Caco-2 (cell line): ENCODE measurements at regions not wholly inside any gene's neighbourhood (a gene's known extent, or its start where the extent isn't known, plus 50 kb on each side); places are given as distances from the start of the nearest gene placed in this dataset.

Experiments used
- BruUV-seq: library from RNA; stranded (reverse); fragments of 400-500 nt; replicated peaks from 2 replicates; lab custom pipeline; 2021; lab: Mats Ljungman, UMichigan
- CTCF ChIA-PET: fragments of 300-600 bp; sonication (Branson Sonifier 250); formaldehyde crosslinking; loops from one replicate; lab custom pipeline; 2022; ENCODE audit warnings: antibody characterized with exemption; lab: Charles Lee
- POLR2A ChIA-PET: fragments of 300-600 bp; sonication (Branson Sonifier 250); formaldehyde crosslinking; loops from one replicate; lab custom pipeline; 2022; ENCODE audit warnings: antibody characterized with exemption; lab: Charles Lee
- DNase-seq, 2 experiments: peaks; one replicate each; pipeline versions ENCODE4 v3.0.0 to v3.0.0-alpha.2; 2020 to 2022
- H3K27me3 ChIP-seq: replicated peaks from 2 replicates; pipeline ENCODE4 v1.6.0; 2011; ENCODE audit warnings: low read length; ENCODE audit not compliant: control insufficient read depth, insufficient read depth
- H3K36me3 ChIP-seq: 2 replicates; pipeline ENCODE4 v1.5.1; 2011; ENCODE audit warnings: low read length; ENCODE audit not compliant: control insufficient read depth, insufficient read depth
- H3K4me1 ChIP-seq: fragments of 250-450 bp; sonication (Bioruptor Pico); 2 replicates; pipeline ENCODE4 v1.5.1; 2020; ENCODE audit warnings: mild to moderate bottlenecking
- H3K4me3 ChIP-seq: 2 replicates; pipeline ENCODE4 v1.5.1; 2011; ENCODE audit warnings: low read depth, mild to moderate bottlenecking, control low read depth, low read length
- H3K9me3 ChIP-seq: fragments of 250-450 bp; sonication (Bioruptor Pico); 2 replicates; pipeline ENCODE4 v1.5.1; 2020; ENCODE audit warnings: mild to moderate bottlenecking, moderate library complexity
- H3K27ac Mint-ChIP-seq: one replicate; pipeline ENCODE4 v1.8.0; 2022; ENCODE audit warnings: mixed read lengths; ENCODE audit not compliant: unreplicated experiment
- H3K27me3 Mint-ChIP-seq: one replicate; pipeline ENCODE4 v1.8.0; 2022; ENCODE audit warnings: mixed read lengths; ENCODE audit not compliant: insufficient read depth, unreplicated experiment
- H3K36me3 Mint-ChIP-seq: one replicate; pipeline ENCODE4 v1.8.0; 2022; ENCODE audit warnings: mild to moderate bottlenecking, mixed read lengths; ENCODE audit not compliant: insufficient read depth, unreplicated experiment
- H3K4me1 Mint-ChIP-seq: one replicate; pipeline ENCODE4 v1.8.0; 2022; ENCODE audit warnings: low read depth, mixed read lengths; ENCODE audit not compliant: unreplicated experiment
- H3K4me3 Mint-ChIP-seq: one replicate; pipeline ENCODE4 v1.8.0; 2022; ENCODE audit warnings: mild to moderate bottlenecking, moderate library complexity, mixed read lengths; ENCODE audit not compliant: unreplicated experiment
- H3K9me3 Mint-ChIP-seq: one replicate; pipeline ENCODE4 v1.8.0; 2022; ENCODE audit warnings: mixed read lengths; ENCODE audit not compliant: unreplicated experiment
- CTCF ChIP-seq, 2 experiments: fragments of 200-600 bp in 1 of 2; IDR thresholded peaks; 1 replicate in 1 of 2; 2 replicates in 1 of 2; pipeline versions ENCODE4 v1.5.1 to v1.8.0; 2011 to 2022; ENCODE audit warnings: antibody characterized with exemption in 1 of 2, control low read depth in 1 of 2, inconsistent platforms in 1 of 2, low read depth in 1 of 2, low read length in 1 of 2, mild to moderate bottlenecking in 1 of 2, moderate library complexity in 1 of 2; ENCODE audit not compliant: insufficient read depth in 1 of 2, severe bottlenecking in 1 of 2, unreplicated experiment in 1 of 2
- intact Hi-C: fragments of 100-400 bp; cut with micrococcal nuclease; formaldehyde crosslinking; loops from one replicate; pipeline ENCODE4 v1.10.0; 2022; ENCODE audit not compliant: unreplicated experiment

DNA sequence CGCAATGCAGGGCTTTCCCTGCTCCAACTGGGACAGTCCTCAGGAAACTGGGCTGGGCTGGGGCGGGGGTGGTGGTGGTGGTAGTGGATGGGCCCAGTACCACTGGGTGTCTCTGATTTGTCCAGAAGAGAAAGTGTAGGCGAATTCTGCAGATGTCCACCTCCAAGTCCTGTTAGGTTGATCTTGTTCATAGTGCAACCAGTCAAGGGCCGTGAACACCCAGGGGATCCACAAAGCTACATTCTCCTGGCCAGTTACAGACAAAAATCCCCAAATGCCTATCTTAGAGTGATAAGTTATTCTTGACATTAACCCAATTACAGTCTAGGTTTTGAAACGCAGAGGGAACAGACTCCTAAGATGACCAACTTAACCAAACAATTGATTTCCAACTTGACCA lies 97.5 kb upstream of the SHB start:
- POLR2A ChIA-PET, result no interaction called here
- no peak for DNase-seq
- no peak overlapping the region for H3K4me3 ChIP-seq
- Mint-ChIP-seq H3K4me1 (peaks cover 16% of the 10 kb centered on the region), H3K27ac (no peak overlapping the region), H3K4me3 (no peak overlapping the region), H3K9me3 (peaks cover 33% of the 10 kb centered on the region), H3K36me3 (peaks cover 4% of the 10 kb centered on the region), H3K27me3 (no peaks in the 10 kb centered on the region)
- peaks cover 19% of the 10 kb centered on the region for H3K9me3 ChIP-seq
- H3K27me3 ChIP-seq, result no peaks in the 10 kb centered on the region
- CTCF ChIA-PET, result no interaction called here
- peaks cover 10% of the 10 kb centered on the region; the same call in 1 of the 2 replicates for H3K4me1 ChIP-seq
- no TSS peak for BruUV-seq
- no peak for TF ChIP-seq CTCF (IDR thresholded peaks at IDR 0.05; ENCODE audit: insufficient read depth in 1 of 2, low read depth in 1 of 2, low read length in 1 of 2, severe bottlenecking in 1 of 2, unreplicated experiment in 1 of 2)
- intact Hi-C loops, result loop anchor here (10.0 kb wide), 1 partner anchor 198 kb away; no protein-coding TSS in a partner anchor
- H3K36me3 ChIP-seq, result no peaks in the 10 kb centered on the region

DNA sequence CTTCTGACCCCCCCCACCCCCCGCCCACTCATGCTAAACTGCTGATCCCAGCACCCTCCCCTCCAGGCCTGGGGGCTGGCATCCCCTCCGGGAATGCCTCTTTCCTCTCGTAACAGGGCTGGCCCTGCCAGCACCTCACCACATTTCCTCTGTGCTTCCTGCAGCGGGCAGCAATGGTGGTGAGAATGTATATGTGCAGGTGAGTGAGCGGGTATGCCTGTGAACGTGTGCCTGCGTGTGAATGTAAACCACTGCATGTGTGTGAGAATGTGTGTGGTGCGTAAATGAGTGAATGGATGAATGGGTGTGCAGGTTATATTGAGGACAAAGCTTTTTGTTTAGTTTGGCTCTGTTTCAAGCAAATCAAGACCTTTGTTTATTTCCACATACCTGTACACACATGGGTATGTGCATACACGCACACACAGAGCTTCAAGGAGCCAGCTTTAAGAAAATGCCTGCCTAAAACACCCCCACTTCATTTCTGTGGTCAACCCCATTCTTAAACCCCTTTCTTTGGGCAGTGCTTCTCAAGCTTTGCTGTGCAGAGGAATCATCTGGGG lies 95.7 kb upstream of the SHB start:
- H3K4me1 Mint-ChIP-seq, result peaks cover 6% of the 10 kb centered on the region
- H3K27me3 Mint-ChIP-seq, result no peaks in the 10 kb centered on the region

GRCh38 chr9:38163518-38163917 lies 94.5 kb upstream of the SHB start:
- no peak for DNase-seq
- Mint-ChIP-seq H3K36me3 (no peaks in the 10 kb centered on the region), H3K9me3 (peaks cover 4% of the 10 kb centered on the region), H3K4me1 (no peaks in the 10 kb centered on the region), H3K27ac (no peak overlapping the region), H3K27me3 (no peaks in the 10 kb centered on the region), H3K4me3 (no peak overlapping the region)
- Histone ChIP-seq H3K9me3 (no peaks in the 10 kb centered on the region), H3K27me3 (no peaks in the 10 kb centered on the region), H3K4me3 (no peak overlapping the region), H3K4me1 (no peaks in the 10 kb centered on the region), H3K36me3 (no peaks in the 10 kb centered on the region)
- TF ChIP-seq CTCF (IDR thresholded peaks at IDR 0.05; ENCODE audit: insufficient read depth in 1 of 2, low read depth in 1 of 2, low read length in 1 of 2, severe bottlenecking in 1 of 2, unreplicated experiment in 1 of 2), result no peak
- ChIA-PET POLR2A (no interaction called here), CTCF (interaction anchor here (0.6 kb wide), 1 partner anchor 33 kb away, joined by 4 read pairs; no protein-coding TSS in a partner anchor)
- no TSS peak for BruUV-seq
- intact Hi-C loops, result loop anchor here (2.0 to 10.0 kb wide), 3 partner anchors 64 to 201 kb away; no protein-coding TSS in a partner anchor

More for the DNA sequence above, 95.7 kb upstream of the SHB start:
- DNase-seq, result no peak
- no peaks in the 10 kb centered on the region for H3K36me3 Mint-ChIP-seq
- intact Hi-C loops, result loop anchor here (5.0 to 10.0 kb wide), 2 partner anchors 63 to 200 kb away; no protein-coding TSS in a partner anchor
- H3K27me3 ChIP-seq, result no peaks in the 10 kb centered on the region
- no TSS peak for BruUV-seq
- no peak overlapping the region for H3K4me3 Mint-ChIP-seq
- H3K9me3 ChIP-seq, result peaks cover 5% of the 10 kb centered on the region
- POLR2A ChIA-PET, result no interaction called here
- TF ChIP-seq CTCF (IDR thresholded peaks at IDR 0.05; ENCODE audit: insufficient read depth in 1 of 2, low read depth in 1 of 2, low read length in 1 of 2, severe bottlenecking in 1 of 2, unreplicated experiment in 1 of 2), result no peak
- CTCF ChIA-PET, result no interaction called here
- no peak overlapping the region for H3K27ac Mint-ChIP-seq
- no peak overlapping the region for H3K4me3 ChIP-seq
- no peaks in the 10 kb centered on the region for H3K36me3 ChIP-seq
- H3K4me1 ChIP-seq, result peaks cover 8% of the 10 kb centered on the region; the same call in 1 of the 2 replicates
- peaks cover 17% of the 10 kb centered on the region for H3K9me3 Mint-ChIP-seq
